Central memory CD8-positive, alpha-beta T cell (primary cell): ENCODE measurements at regions not wholly inside any gene's neighbourhood (a gene's known extent, or its start where the extent isn't known, plus 50 kb on each side); places are given as distances from the start of the nearest gene placed in this dataset.
"Not testable (repeated sequence)": the region's sequence is repeated elsewhere in the genome, so short reads cannot be mapped to it uniquely, and the experiment has no call there.

Experiments
- ATAC-seq: fragments of 150-1000 bp; cut with Tn5 transposase; replicated peaks from 2 replicates; pipeline ENCODE4 v1.10.0; 2022; ENCODE audit warnings: mild to moderate bottlenecking, moderate FRiP score, moderate number of reproducible peaks; ENCODE audit not compliant: poor library complexity, severe bottlenecking; ENCODE audit errors: extremely low read depth
- DNase-seq, 2 donors: peaks; one replicate each; pipeline ENCODE4 v3.0.0; 2021; ENCODE audit warnings: low spot score in 2 of 2
- H3K27ac Mint-ChIP-seq: one replicate; pipeline ENCODE4 v1.8.0; 2022; ENCODE audit warnings: low read depth, mild to moderate bottlenecking, moderate library complexity, mixed read lengths
- H3K27me3 Mint-ChIP-seq: one replicate; pipeline ENCODE4 v1.8.0; 2022; ENCODE audit warnings: mixed read lengths
- H3K36me3 Mint-ChIP-seq: one replicate; pipeline ENCODE4 v1.8.0; 2022; ENCODE audit warnings: mild to moderate bottlenecking, moderate library complexity, mixed read lengths; ENCODE audit not compliant: insufficient read depth
- H3K4me1 Mint-ChIP-seq: one replicate; pipeline ENCODE4 v1.8.0; 2022; ENCODE audit warnings: mixed read lengths
- H3K4me3 Mint-ChIP-seq: one replicate; pipeline ENCODE4 v1.8.0; 2022; ENCODE audit warnings: mild to moderate bottlenecking, moderate library complexity, mixed read lengths
- H3K9me3 Mint-ChIP-seq: one replicate; pipeline ENCODE4 v1.8.0; 2022; ENCODE audit warnings: mixed read lengths

GRCh38 chr5:90267646-90268045 is 141.9 kb downstream of the CETN3 start:
- no peaks in the 10 kb centered on the region for H3K4me1 Mint-ChIP-seq
- peaks cover 1% of the 10 kb centered on the region for H3K36me3 Mint-ChIP-seq
- ATAC-seq, result no peak
- H3K27me3 Mint-ChIP-seq, result no peaks in the 10 kb centered on the region
- no peak for DNase-seq
- H3K27ac Mint-ChIP-seq, result no peak overlapping the region
- no peaks in the 10 kb centered on the region for H3K9me3 Mint-ChIP-seq
- no peak overlapping the region for H3K4me3 Mint-ChIP-seq

GRCh38 chr5:90265545-90265857 is 144.1 kb downstream of the CETN3 start:
- H3K27me3 Mint-ChIP-seq, result no peaks in the 10 kb centered on the region
- peaks cover 1% of the 10 kb centered on the region for H3K36me3 Mint-ChIP-seq
- ATAC-seq (no peak), DNase-seq (no peak)
- no peak overlapping the region for H3K4me3 Mint-ChIP-seq
- no peaks in the 10 kb centered on the region for H3K4me1 Mint-ChIP-seq
- no peak overlapping the region for H3K27ac Mint-ChIP-seq
- no peaks in the 10 kb centered on the region for H3K9me3 Mint-ChIP-seq

- no peak overlapping the region for H3K4me3 Mint-ChIP-seq
- no peaks in the 10 kb centered on the region for H3K4me1 Mint-ChIP-seq
- no peaks in the 10 kb centered on the region for H3K27me3 Mint-ChIP-seq
- ATAC-seq, result no peak
- H3K27ac Mint-ChIP-seq, result no peak overlapping the region
- peaks cover 1% of the 10 kb centered on the region for H3K36me3 Mint-ChIP-seq
- H3K9me3 Mint-ChIP-seq, result no peaks in the 10 kb centered on the region
- no peak for DNase-seq
Measured at GRCh38 chr5:90264689-90265544, 144.6 kb downstream of the CETN3 start.

GRCh38 chr5:90263102-90263820 is 146.3 kb downstream of the CETN3 start:
- DNase-seq (no peak), ATAC-seq (no peak)
- Mint-ChIP-seq H3K27ac (no peak overlapping the region), H3K9me3 (no peaks in the 10 kb centered on the region), H3K4me1 (no peaks in the 10 kb centered on the region), H3K27me3 (no peaks in the 10 kb centered on the region), H3K36me3 (peaks cover 1% of the 10 kb centered on the region), H3K4me3 (no peak overlapping the region)

GRCh38 chr5:90251447-90251846 is 158.1 kb downstream of the CETN3 start:
- Mint-ChIP-seq H3K27ac (no peak overlapping the region), H3K36me3 (no peaks in the 10 kb centered on the region), H3K4me1 (no peaks in the 10 kb centered on the region), H3K4me3 (no peak overlapping the region), H3K9me3 (no peaks in the 10 kb centered on the region), H3K27me3 (no peaks in the 10 kb centered on the region)
- no peak for DNase-seq
- ATAC-seq, result no peak

GRCh38 chr5:90248640-90249039 is 160.9 kb downstream of the CETN3 start:
- DNase-seq (no peak), ATAC-seq (no peak)
- Mint-ChIP-seq H3K27ac (no peak overlapping the region), H3K36me3 (no peaks in the 10 kb centered on the region), H3K27me3 (no peaks in the 10 kb centered on the region), H3K4me3 (no peak overlapping the region), H3K9me3 (no peaks in the 10 kb centered on the region), H3K4me1 (no peaks in the 10 kb centered on the region)

- not testable (repeated sequence) for DNase-seq, H3K4me3 Mint-ChIP-seq, ATAC-seq, H3K27me3 Mint-ChIP-seq, H3K9me3 Mint-ChIP-seq, H3K27ac Mint-ChIP-seq, H3K36me3 Mint-ChIP-seq, H3K4me1 Mint-ChIP-seq
Measured at GRCh38 chr5:90243848-90244247, 165.7 kb downstream of the CETN3 start.

GRCh38 chr5:90233476-90233875 is 176.1 kb downstream of the CETN3 start:
- Mint-ChIP-seq H3K4me3 (no peak overlapping the region), H3K9me3 (no peaks in the 10 kb centered on the region), H3K27ac (no peak overlapping the region), H3K27me3 (peaks cover 7% of the 10 kb centered on the region), H3K4me1 (no peaks in the 10 kb centered on the region), H3K36me3 (peaks cover 2% of the 10 kb centered on the region)
- ATAC-seq (no peak), DNase-seq (no peak)

- H3K36me3 Mint-ChIP-seq, result no peaks in the 10 kb centered on the region
- H3K4me1 Mint-ChIP-seq, result no peaks in the 10 kb centered on the region
- H3K27me3 Mint-ChIP-seq, result no peaks in the 10 kb centered on the region
- H3K9me3 Mint-ChIP-seq, result no peaks in the 10 kb centered on the region
- ATAC-seq (no peak), DNase-seq (no peak)
- H3K4me3 Mint-ChIP-seq, result no peak overlapping the region
- H3K27ac Mint-ChIP-seq, result no peak overlapping the region
Measured at GRCh38 chr5:90231688-90232087, 177.9 kb downstream of the CETN3 start.

- Mint-ChIP-seq H3K27me3 (no peaks in the 10 kb centered on the region), H3K36me3 (no peaks in the 10 kb centered on the region), H3K4me1 (no peaks in the 10 kb centered on the region), H3K4me3 (no peak overlapping the region), H3K9me3 (no peaks in the 10 kb centered on the region), H3K27ac (no peak overlapping the region)
- no peak for DNase-seq
- ATAC-seq, result no peak
Measured at GRCh38 chr5:90227683-90228082, 181.9 kb downstream of the CETN3 start.

- H3K27me3 Mint-ChIP-seq, result no peaks in the 10 kb centered on the region
- no peak overlapping the region for H3K4me3 Mint-ChIP-seq
- ATAC-seq, result no peak
- no peaks in the 10 kb centered on the region for H3K36me3 Mint-ChIP-seq
- H3K4me1 Mint-ChIP-seq, result no peaks in the 10 kb centered on the region
- H3K9me3 Mint-ChIP-seq, result no peaks in the 10 kb centered on the region
- H3K27ac Mint-ChIP-seq, result no peak overlapping the region
- no peak for DNase-seq
Measured at GRCh38 chr5:90226433-90227099, 183.0 kb downstream of the CETN3 start.

- Mint-ChIP-seq H3K27me3 (no peaks in the 10 kb centered on the region), H3K4me3 (no peak overlapping the region), H3K36me3 (no peaks in the 10 kb centered on the region), H3K9me3 (no peaks in the 10 kb centered on the region), H3K4me1 (no peaks in the 10 kb centered on the region), H3K27ac (no peak overlapping the region)
- DNase-seq (no peak), ATAC-seq (no peak)
Measured at GRCh38 chr5:90224342-90224741, 185.2 kb downstream of the CETN3 start.

- no peaks in the 10 kb centered on the region for H3K9me3 Mint-ChIP-seq
- H3K27ac Mint-ChIP-seq, result no peak overlapping the region
- H3K27me3 Mint-ChIP-seq, result no peaks in the 10 kb centered on the region
- no peaks in the 10 kb centered on the region for H3K36me3 Mint-ChIP-seq
- no peak overlapping the region for H3K4me3 Mint-ChIP-seq
- H3K4me1 Mint-ChIP-seq, result no peaks in the 10 kb centered on the region
- DNase-seq (no peak), ATAC-seq (no peak)
Measured at GRCh38 chr5:90223756-90224155, 185.8 kb downstream of the CETN3 start.
